GM21367 (cell line): ENCODE measurements at regions not wholly inside any gene's neighbourhood (a gene's known extent, or its start where the extent isn't known, plus 50 kb on each side); places are given as distances from the start of the nearest gene placed in this dataset.

Source experiments
- ATAC-seq: cut with Tn5 transposase; IDR thresholded peaks from one replicate; pipeline ENCODE4 v1.9.1; 2021; ENCODE audit not compliant: unreplicated experiment

DNA sequence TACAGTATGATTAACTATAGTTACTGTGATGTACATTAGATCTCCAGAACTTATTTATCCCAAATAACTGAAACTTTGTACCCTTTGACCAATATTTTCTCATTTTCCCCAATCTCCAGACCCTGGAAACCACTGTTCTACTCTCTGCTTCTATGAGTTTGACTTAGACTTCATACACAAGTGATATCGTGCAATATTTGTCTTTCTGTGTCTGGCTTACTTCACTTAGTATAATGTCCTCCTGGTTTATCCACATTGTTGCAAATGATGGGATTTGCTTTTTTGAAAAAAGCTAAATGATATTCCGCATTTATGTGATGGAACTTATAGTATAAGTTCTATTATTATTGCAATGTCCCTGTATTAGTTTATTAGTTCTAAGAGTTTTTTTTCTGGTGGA is 81.8 kb upstream of the SOD3 start:
- no peak for ATAC-seq

GRCh38 chr4:24719615-24720014 is 75.8 kb upstream of the SOD3 start:
- ATAC-seq, result no peak

DNA sequence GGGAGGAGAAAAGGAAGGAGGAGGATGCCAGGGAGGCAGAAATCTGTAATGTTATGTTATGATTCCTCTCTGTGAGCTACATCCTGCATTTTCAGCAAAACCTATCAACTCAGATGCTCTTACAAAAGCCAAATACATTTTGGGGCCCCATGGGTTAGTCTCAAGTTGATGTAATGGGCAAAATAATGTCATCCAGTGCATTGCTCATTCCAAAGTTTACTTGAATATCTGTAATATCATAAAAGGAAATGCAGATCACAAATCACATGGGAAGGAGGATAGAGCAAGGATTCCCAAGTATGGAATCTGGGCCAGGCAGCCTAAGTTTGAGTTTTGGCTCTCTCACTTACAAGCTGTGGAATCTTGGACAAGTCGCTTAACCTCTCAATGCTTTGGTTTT is 74.9 kb upstream of the SOD3 start:
- ATAC-seq, result no peak

- no peak for ATAC-seq
Measured at GRCh38 chr4:24720979-24721378, 74.4 kb upstream of the SOD3 start.

- ATAC-seq, result no peak
Measured at GRCh38 chr4:24722026-24722568, 73.3 kb upstream of the SOD3 start.

GRCh38 chr4:24727390-24728224 is 67.8 kb upstream of the SOD3 start:
- no peak for ATAC-seq

- ATAC-seq, result no peak
Measured at GRCh38 chr4:24729119-24729730, 66.1 kb upstream of the SOD3 start.

GRCh38 chr4:24730256-24731001 is 64.9 kb upstream of the SOD3 start:
- ATAC-seq, result no peak

- no peak for ATAC-seq
Measured at GRCh38 chr4:24731448-24731847, 63.9 kb upstream of the SOD3 start.

GRCh38 chr4:24734511-24734910 is 60.9 kb upstream of the SOD3 start:
- no peak for ATAC-seq

GRCh38 chr4:24736066-24736465 is 59.3 kb upstream of the SOD3 start:
- no peak for ATAC-seq

DNA sequence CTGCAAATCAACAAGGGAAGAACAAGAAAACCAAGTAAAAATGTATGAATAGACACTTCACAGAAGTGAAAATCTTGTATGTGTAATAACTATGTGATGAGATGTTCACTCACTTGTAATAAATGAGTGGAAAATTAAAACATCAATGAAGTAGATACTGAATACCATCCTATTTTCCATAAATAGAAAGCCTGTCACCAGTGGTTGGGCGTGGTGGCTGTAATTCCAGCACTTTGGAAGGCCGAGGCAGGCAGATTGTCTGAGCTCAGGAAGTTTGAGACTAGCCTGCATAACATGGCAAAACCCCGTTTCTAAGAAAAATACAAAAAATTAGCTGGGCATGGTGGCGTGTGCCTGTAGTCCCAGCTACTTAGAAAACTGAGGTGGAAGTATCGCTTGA is 53.5 kb upstream of the SOD3 start:
- ATAC-seq, result no peak

DNA sequence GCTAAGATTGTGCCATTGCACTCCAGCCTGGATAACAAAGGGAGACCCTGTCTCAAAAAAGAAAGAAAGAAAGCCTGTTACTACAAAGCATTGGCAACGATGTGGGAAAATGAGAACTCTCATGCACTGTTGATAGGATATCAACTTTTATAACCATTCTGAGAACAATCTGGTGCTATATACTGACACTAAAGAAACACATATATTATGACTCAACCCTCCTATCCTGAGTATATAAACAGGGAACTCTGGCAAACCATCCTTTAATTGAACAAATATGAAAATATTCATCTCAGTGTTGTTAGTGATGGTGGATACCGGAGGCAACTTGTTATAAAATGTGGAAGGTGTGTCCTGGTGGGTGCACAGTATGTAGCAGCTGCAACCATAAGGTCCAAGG is 53.0 kb upstream of the SOD3 start:
- no peak for ATAC-seq

DNA sequence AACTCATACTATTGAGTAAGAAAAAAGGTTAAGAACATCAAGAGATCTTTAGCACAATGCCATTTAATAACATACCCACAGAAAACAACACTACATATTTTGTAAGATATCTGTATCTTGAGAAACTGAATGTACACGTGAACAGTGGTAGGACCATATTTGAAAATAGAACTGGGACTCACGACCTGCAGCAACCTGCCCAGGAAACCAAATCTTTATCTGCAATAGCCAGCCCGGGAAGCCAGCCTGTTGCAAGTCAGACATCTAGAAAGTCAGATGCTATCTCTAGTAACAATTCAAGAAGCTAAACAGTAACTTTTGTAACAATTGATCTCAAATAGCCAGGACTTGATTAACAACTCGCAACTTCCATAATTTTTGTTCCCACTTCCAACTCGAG is 52.6 kb upstream of the SOD3 start:
- no peak for ATAC-seq

DNA sequence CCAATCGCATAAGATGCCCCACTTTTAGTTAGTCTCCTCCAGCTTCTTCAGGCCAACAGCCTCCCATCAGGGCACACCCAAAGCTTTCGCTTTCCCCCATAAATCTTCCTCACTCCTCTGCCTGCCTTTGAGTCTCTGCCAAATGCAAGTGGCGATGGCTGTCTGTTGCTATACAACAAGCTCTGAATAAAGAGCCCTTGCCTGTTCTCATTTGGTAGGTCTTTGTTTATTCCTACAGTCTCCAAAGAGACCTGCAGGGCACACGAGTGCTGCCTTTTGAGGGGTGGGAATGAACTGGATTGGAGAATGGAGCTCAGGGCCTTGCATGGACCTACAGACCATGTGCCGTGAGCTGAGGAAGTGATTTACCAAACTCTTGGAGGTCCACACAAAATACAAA is 52.2 kb upstream of the SOD3 start:
- ATAC-seq, result no peak

DNA sequence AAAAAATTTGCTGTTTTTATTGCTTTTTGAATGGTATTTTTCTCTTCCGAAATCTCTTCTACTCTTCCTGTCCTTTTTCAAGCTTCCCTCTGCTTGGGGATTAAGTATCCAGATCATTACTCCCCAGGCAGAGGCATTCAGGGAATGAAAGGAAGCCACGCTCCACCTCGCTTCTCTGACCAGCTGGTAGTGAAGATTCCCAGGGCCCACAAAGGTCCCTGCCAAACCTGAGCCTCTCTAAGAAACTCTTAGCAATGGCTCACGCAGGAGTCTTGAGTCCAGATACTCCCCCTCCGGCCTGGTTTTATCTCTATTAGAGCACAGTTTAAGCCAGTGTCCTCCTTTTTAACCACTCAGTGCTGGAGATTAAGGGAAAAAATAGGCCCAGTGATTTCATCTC is 51.4 kb upstream of the SOD3 start:
- ATAC-seq, result no peak

DNA sequence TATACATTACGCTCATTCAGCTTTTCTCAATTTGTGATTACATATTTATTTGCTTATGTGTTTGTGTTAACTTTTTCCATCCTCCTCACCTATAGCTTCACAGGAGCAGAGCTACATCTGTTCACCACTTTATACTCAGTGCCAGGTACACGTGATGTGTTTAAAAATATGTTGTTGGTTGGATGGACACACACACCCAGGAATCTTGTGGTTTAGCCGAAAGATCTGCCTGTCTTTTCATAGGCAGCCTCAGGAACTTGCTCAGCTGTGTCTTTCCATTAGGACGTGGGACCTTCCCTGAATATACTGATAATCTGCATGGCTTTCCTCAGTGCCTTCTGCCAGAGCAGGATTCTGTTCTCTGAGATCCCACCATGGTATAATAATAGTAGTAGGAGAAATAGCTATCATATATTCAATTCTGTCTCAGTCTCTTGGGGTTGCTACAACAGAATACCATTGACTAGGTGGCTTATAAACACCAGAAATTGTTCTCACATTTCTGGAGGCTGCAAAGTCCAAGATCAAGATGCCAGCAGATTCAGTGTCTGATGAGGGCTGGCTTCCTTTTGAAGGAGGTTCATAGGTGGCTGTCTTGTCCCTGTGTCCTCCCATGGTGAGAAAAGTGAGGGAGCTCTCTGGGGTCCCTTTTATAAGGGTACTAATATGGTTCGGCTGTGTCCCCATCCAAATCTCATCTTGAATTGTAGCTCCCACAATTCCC is 50.0 kb upstream of the SOD3 start:
- ATAC-seq, result no peak
